OCI-LY1 (cell line): ENCODE measurements at regions not wholly inside any gene's neighbourhood (a gene's known extent, or its start where the extent isn't known, plus 50 kb on each side); places are given as distances from the start of the nearest gene placed in this dataset.

Experiments used
- EZH2 ChIP-seq: fragments of 200-600 bp; sonication (generic), shearing (Covaris generic); IDR thresholded peaks from 2 replicates; pipeline ENCODE4 v1.8.0; 2017; ENCODE audit warnings: borderline replicate concordance, mixed run types, mild to moderate bottlenecking, antibody characterized with exemption, low read length, moderate library complexity, mixed read lengths
- TF ChIP-seq, protein P1 (sequence below): fragments of 200-600 bp; sonication (generic), shearing (Covaris generic); IDR thresholded peaks from 2 replicates; pipeline ENCODE4 v1.5.1; 2017; ENCODE audit warnings: mild to moderate bottlenecking, antibody characterized with exemption, low read length, moderate library complexity, mixed read lengths

DNA sequence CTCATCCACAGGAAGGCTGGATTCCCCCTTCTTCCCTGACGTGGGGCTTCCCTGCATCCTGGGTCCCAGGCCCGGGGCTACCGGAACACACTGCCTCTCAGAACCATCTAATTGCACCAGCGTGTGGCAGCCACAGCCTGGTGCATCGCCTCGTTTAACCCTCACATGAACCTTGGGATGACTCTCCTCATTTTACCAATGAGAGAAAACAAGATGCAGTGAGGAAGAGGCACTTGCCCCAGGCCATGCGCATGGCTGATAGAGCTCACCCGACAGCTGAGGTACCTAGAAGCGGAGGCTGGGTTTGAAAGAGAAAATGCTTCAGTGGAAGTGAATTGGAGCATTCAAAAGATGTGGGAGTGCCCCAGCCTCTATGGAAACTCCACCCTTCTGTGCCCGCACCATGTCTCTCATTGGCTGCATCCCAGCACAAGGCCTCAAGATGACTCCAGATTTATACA is 162.3 kb downstream of the KATNIP start:
- TF ChIP-seq, protein P1, sequence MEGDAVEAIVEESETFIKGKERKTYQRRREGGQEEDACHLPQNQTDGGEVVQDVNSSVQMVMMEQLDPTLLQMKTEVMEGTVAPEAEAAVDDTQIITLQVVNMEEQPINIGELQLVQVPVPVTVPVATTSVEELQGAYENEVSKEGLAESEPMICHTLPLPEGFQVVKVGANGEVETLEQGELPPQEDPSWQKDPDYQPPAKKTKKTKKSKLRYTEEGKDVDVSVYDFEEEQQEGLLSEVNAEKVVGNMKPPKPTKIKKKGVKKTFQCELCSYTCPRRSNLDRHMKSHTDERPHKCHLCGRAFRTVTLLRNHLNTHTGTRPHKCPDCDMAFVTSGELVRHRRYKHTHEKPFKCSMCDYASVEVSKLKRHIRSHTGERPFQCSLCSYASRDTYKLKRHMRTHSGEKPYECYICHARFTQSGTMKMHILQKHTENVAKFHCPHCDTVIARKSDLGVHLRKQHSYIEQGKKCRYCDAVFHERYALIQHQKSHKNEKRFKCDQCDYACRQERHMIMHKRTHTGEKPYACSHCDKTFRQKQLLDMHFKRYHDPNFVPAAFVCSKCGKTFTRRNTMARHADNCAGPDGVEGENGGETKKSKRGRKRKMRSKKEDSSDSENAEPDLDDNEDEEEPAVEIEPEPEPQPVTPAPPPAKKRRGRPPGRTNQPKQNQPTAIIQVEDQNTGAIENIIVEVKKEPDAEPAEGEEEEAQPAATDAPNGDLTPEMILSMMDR: no peak
- no peak for TF ChIP-seq EZH2
